GM12878 (cell line): ENCODE measurements at regions not wholly inside any gene's neighbourhood (a gene's known extent, or its start where the extent isn't known, plus 50 kb on each side); places are given as distances from the start of the nearest gene placed in this dataset.

Experiments
- ATAC-seq: fragments of 200-7000 bp; cut with Tn5 transposase; 3 replicates; pipeline ENCODE4 v1.9.1; 2020; ENCODE audit warnings: mild to moderate bottlenecking, moderate library complexity
- BruUV-seq: library from RNA; stranded (reverse); fragments of 400-500 nt; replicated peaks from 2 replicates; lab custom pipeline; 2021; lab: Mats Ljungman, UMichigan
- CTCF ChIA-PET: fragments of 300-600 bp; sonication (Branson Sonifier 250); formaldehyde crosslinking; extraction: SDS; loops from one replicate; lab custom pipeline; 2021; ENCODE audit warnings: inconsistent platforms; lab: Yijun Ruan, JAX
- POLR2A ChIA-PET: fragments of 350-600 bp; formaldehyde crosslinking; extraction: SDS; loops from one replicate; lab custom pipeline; 2021; ENCODE audit warnings: inconsistent platforms; lab: Charles Lee
- RAD21 ChIA-PET: fragments of 300-600 bp; sonication (Branson Sonifier 250); formaldehyde crosslinking; loops from one replicate; lab custom pipeline; 2023; ENCODE audit warnings: antibody characterized with exemption; ENCODE audit not compliant: unreplicated experiment; lab: Charles Lee
- SMC1A ChIA-PET: fragments of 300-600 bp; sonication (Branson Sonifier 250); formaldehyde crosslinking; loops from one replicate; lab custom pipeline; 2023; ENCODE audit not compliant: unreplicated experiment, uncharacterized antibody; lab: Charles Lee
- DNase-seq: peaks from one replicate; pipeline ENCODE4 v3.0.0-alpha.2; 2011; ENCODE audit warnings: low read depth, low spot score
- FAIRE-seq: peaks from 3 replicates; lab custom pipeline; 2011; peaks lifted over from hg19 to GRCh38; lab: Jason Lieb, UNC
- H2AFZ ChIP-seq: 2 replicates; pipeline ENCODE4 v1.6.0; 2011; ENCODE audit warnings: low read depth, low read length, control low read depth; ENCODE audit not compliant: control insufficient read depth
- H3K27ac ChIP-seq: 2 replicates; pipeline ENCODE4 v1.5.1; 2011; ENCODE audit warnings: control low read depth; ENCODE audit not compliant: control insufficient read depth, insufficient read depth
- H3K27me3 ChIP-seq, 2 experiments: replicated peaks in 1 of 2; 2 replicates each; pipeline versions ENCODE4 v1.6.0 to v1.6.1; 2011; ENCODE audit warnings: low read length in 1 of 2; ENCODE audit not compliant: control insufficient read depth in 2 of 2, insufficient read depth in 2 of 2
- H3K36me3 ChIP-seq, 2 experiments: 2 replicates each; pipeline ENCODE4 v1.5.1; 2011; ENCODE audit warnings: low read length in 1 of 2; ENCODE audit not compliant: control insufficient read depth in 2 of 2, insufficient read depth in 2 of 2
- H3K4me1 ChIP-seq: 2 replicates; pipeline ENCODE4 v1.6.1; 2011; ENCODE audit warnings: mild to moderate bottlenecking, low read length, moderate library complexity, mixed read lengths; ENCODE audit not compliant: control insufficient read depth, insufficient read depth
- H3K4me2 ChIP-seq: 2 replicates; pipeline ENCODE4 v1.6.0; 2011; ENCODE audit warnings: control low read depth; ENCODE audit not compliant: control insufficient read depth, insufficient read depth
- H3K4me3 ChIP-seq: fragments of 200-600 bp; sonication (generic); 2 replicates; pipeline ENCODE4 v1.5.1; 2016
- H3K79me2 ChIP-seq: 2 replicates; pipeline ENCODE4 v1.6.0; 2011; ENCODE audit warnings: low read length; ENCODE audit not compliant: control insufficient read depth, insufficient read depth
- H3K9ac ChIP-seq: 2 replicates; pipeline ENCODE4 v1.8.0; 2011; ENCODE audit warnings: low read length, control low read depth, mixed read lengths; ENCODE audit not compliant: control insufficient read depth, insufficient read depth
- H3K9me3 ChIP-seq: replicated peaks from 3 replicates; pipeline ENCODE4 v1.5.1; 2011; ENCODE audit warnings: mild to moderate bottlenecking, low read length; ENCODE audit not compliant: control insufficient read depth, insufficient read depth
- H4K20me1 ChIP-seq: 2 replicates; pipeline ENCODE4 v1.6.0; 2011; ENCODE audit not compliant: control insufficient read depth, insufficient read depth
- CBX3 ChIP-seq: fragments of 200-600 bp; sonication (generic); IDR thresholded peaks from 2 replicates; pipeline ENCODE4 v1.6.1; 2016; ENCODE audit warnings: low read depth, borderline replicate concordance
- CHD4 ChIP-seq: fragments of 200-600 bp; sonication (generic); IDR thresholded peaks from 2 replicates; pipeline ENCODE4 v1.6.1; 2016; ENCODE audit warnings: mild to moderate bottlenecking
- CREM ChIP-seq: IDR thresholded peaks from 2 replicates; pipeline ENCODE4 v1.6.1; 2014; ENCODE audit warnings: antibody characterized with exemption, low read depth
- EGR1 ChIP-seq, 2 experiments: IDR thresholded peaks; 1 replicate in 1 of 2; 2 replicates in 1 of 2; pipeline ENCODE4 v1.6.1; 2011 to 2012; ENCODE audit warnings: low read depth in 2 of 2, low read length in 2 of 2, borderline replicate concordance in 1 of 2, mild to moderate bottlenecking in 1 of 2, moderate library complexity in 1 of 2
- HCFC1 ChIP-seq: fragments of 150-350 bp; IDR thresholded peaks from 2 replicates; pipeline ENCODE4 v1.6.1; 2014; ENCODE audit warnings: low read length
- IKZF2 ChIP-seq, 2 experiments: fragments of 450-650 bp; IDR thresholded peaks; 2 replicates each; pipeline ENCODE4 v1.6.1; 2017; ENCODE audit warnings: mild to moderate bottlenecking in 2 of 2, moderate library complexity in 2 of 2
- MYB ChIP-seq: fragments of 150-350 bp; IDR thresholded peaks from 2 replicates; pipeline ENCODE4 v1.6.1; 2014; ENCODE audit warnings: mild to moderate bottlenecking, low read depth, low read length, borderline replicate concordance
- NFIC ChIP-seq: IDR thresholded peaks from 2 replicates; pipeline ENCODE4 v1.6.1; 2012; ENCODE audit warnings: low read depth, mild to moderate bottlenecking, inconsistent platforms, low read length, moderate library complexity
- NFXL1 ChIP-seq: fragments of 450-650 bp; IDR thresholded peaks from 2 replicates; pipeline ENCODE4 v1.6.1; 2017; ENCODE audit warnings: antibody characterized with exemption, mild to moderate bottlenecking, borderline replicate concordance
- NFYB ChIP-seq: IDR thresholded peaks from 2 replicates; pipeline ENCODE4 v1.6.1; 2011; ENCODE audit warnings: low read depth, mild to moderate bottlenecking, low read length, improper control_type of control experiment, moderate library complexity; ENCODE audit not compliant: insufficient read depth
- NR2C1 ChIP-seq: fragments of 450-650 bp; IDR thresholded peaks from 2 replicates; pipeline ENCODE4 v1.6.1; 2017; ENCODE audit warnings: antibody characterized with exemption, mild to moderate bottlenecking, moderate library complexity
- PAX8 ChIP-seq: fragments of 450-650 bp; IDR thresholded peaks from 2 replicates; pipeline ENCODE4 v1.6.1; 2017; ENCODE audit warnings: mild to moderate bottlenecking, moderate library complexity
- POLR2AphosphoS5 ChIP-seq: IDR thresholded peaks from 2 replicates; pipeline ENCODE4 v1.6.1; 2011; ENCODE audit warnings: mild to moderate bottlenecking, low read length, inconsistent platforms
- RCOR1 ChIP-seq: conservative IDR thresholded peaks from 2 replicates; pipeline ENCODE4 v1.6.1; 2012; ENCODE audit warnings: low read depth, low read length, improper control_type of control experiment
- WRNIP1 ChIP-seq: IDR thresholded peaks from 2 replicates; pipeline ENCODE4 v1.6.1; 2011; ENCODE audit warnings: low read depth, low read length, improper control_type of control experiment, borderline replicate concordance
- ZBED1 ChIP-seq: IDR thresholded peaks from 2 replicates; pipeline ENCODE4 v1.6.1; 2016; ENCODE audit warnings: borderline replicate concordance
- ZNF24 ChIP-seq: fragments of 450-650 bp; IDR thresholded peaks from 2 replicates; pipeline ENCODE4 v1.6.1; 2017; ENCODE audit warnings: antibody characterized with exemption, mild to moderate bottlenecking
- ZNF622 ChIP-seq: fragments of 450-650 bp; IDR thresholded peaks from 2 replicates; pipeline ENCODE4 v1.6.1; 2017; ENCODE audit warnings: mild to moderate bottlenecking, inconsistent platforms
- WGBS: methylation state at CpG from one replicate; pipeline ENCODE4 v1.1.6; 2016; ENCODE audit warnings: low lambda C conversion rate; ENCODE audit not compliant: insufficient replicate concordance, insufficient coverage; ENCODE audit errors: missing lambda C conversion rate; 5-methylcytosine and 5-hydroxymethylcytosine counted together
- in situ Hi-C: fragments of 300-500 bp; cut with MboI; formaldehyde crosslinking; loops from 9 replicates; pipeline ENCODE4 v1.14.3; 2018; ENCODE audit warnings: mixed read lengths
- intact Hi-C: fragments of 100-400 bp; cut with micrococcal nuclease; formaldehyde crosslinking; loops from one replicate; pipeline ENCODE4 v1.14.2; 2022; ENCODE audit not compliant: unreplicated experiment
- TF ChIP-seq, protein P1 (sequence below): fragments of 450-650 bp; IDR thresholded peaks from 2 replicates; pipeline ENCODE4 v1.6.1; 2017; ENCODE audit warnings: mild to moderate bottlenecking
- TF ChIP-seq, protein P2 (sequence below): fragments of 450-650 bp; IDR thresholded peaks from 2 replicates; pipeline ENCODE4 v1.6.1; 2016; ENCODE audit warnings: mild to moderate bottlenecking, moderate library complexity, borderline replicate concordance

DNA sequence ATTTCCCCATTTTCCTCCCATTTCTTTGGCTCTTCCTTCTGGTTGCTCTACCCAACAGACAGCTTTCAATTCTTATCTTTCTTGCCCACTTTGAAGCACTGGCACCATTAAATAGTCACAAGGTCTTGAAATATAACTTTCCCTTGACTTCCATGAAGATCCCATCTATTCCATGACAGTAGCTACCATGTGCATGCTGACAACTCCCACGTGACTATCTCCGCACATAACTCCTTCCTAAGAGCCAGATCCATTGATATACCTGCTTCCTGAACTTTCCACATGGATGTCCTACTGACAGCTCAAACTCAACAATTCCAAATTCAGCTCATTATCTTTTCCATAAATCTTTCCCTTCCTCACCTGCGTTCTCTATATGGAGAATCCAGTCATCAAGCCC lies 101.4 kb downstream of the RIN2 start:
- H3K79me2 ChIP-seq, result no peaks in the 10 kb centered on the region
- FAIRE-seq (no peak), DNase-seq (no peak), ATAC-seq (no peak)
- H3K36me3 ChIP-seq, result no peaks in the 10 kb centered on the region
- BruUV-seq, result no TSS peak
- H3K9me3 ChIP-seq, result no peaks in the 10 kb centered on the region
- WGBS, result 46% methylated on average over 3 of the region's 3 CpGs
- no peaks in the 10 kb centered on the region for H3K4me1 ChIP-seq
- no peaks in the 10 kb centered on the region for H3K27me3 ChIP-seq
- no peaks in the 10 kb centered on the region for H4K20me1 ChIP-seq
- intact Hi-C loops, result no loop called here
- no peak overlapping the region for H3K4me2 ChIP-seq
- CTCF ChIA-PET, result interaction anchor here (1.4 kb wide), 1 partner anchor 15 kb away, joined by 4 read pairs; no protein-coding TSS in a partner anchor
- RAD21 ChIA-PET, result no interaction called here
- H3K4me3 ChIP-seq, result no peak overlapping the region
- POLR2A ChIA-PET, result no interaction called here
- no peak overlapping the region for H2AFZ ChIP-seq
- no peak overlapping the region for H3K27ac ChIP-seq
- no peak overlapping the region for H3K9ac ChIP-seq
- TF ChIP-seq MYB, result no peak
- no peak for TF ChIP-seq NR2C1
- TF ChIP-seq PAX8, result no peak
- TF ChIP-seq POLR2AphosphoS5, result no peak
- TF ChIP-seq ZNF622, result no peak
- no peak for TF ChIP-seq NFIC
- TF ChIP-seq, protein P1, sequence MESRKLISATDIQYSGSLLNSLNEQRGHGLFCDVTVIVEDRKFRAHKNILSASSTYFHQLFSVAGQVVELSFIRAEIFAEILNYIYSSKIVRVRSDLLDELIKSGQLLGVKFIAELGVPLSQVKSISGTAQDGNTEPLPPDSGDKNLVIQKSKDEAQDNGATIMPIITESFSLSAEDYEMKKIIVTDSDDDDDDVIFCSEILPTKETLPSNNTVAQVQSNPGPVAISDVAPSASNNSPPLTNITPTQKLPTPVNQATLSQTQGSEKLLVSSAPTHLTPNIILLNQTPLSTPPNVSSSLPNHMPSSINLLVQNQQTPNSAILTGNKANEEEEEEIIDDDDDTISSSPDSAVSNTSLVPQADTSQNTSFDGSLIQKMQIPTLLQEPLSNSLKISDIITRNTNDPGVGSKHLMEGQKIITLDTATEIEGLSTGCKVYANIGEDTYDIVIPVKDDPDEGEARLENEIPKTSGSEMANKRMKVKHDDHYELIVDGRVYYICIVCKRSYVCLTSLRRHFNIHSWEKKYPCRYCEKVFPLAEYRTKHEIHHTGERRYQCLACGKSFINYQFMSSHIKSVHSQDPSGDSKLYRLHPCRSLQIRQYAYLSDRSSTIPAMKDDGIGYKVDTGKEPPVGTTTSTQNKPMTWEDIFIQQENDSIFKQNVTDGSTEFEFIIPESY, result no peak
- TF ChIP-seq ZNF24, result no peak
- TF ChIP-seq CBX3, result no peak
- no peak for TF ChIP-seq CREM
- TF ChIP-seq IKZF2 (IDR thresholded peaks at IDR 0.05), result no peak
- TF ChIP-seq RCOR1, result no peak
- TF ChIP-seq, protein P2, sequence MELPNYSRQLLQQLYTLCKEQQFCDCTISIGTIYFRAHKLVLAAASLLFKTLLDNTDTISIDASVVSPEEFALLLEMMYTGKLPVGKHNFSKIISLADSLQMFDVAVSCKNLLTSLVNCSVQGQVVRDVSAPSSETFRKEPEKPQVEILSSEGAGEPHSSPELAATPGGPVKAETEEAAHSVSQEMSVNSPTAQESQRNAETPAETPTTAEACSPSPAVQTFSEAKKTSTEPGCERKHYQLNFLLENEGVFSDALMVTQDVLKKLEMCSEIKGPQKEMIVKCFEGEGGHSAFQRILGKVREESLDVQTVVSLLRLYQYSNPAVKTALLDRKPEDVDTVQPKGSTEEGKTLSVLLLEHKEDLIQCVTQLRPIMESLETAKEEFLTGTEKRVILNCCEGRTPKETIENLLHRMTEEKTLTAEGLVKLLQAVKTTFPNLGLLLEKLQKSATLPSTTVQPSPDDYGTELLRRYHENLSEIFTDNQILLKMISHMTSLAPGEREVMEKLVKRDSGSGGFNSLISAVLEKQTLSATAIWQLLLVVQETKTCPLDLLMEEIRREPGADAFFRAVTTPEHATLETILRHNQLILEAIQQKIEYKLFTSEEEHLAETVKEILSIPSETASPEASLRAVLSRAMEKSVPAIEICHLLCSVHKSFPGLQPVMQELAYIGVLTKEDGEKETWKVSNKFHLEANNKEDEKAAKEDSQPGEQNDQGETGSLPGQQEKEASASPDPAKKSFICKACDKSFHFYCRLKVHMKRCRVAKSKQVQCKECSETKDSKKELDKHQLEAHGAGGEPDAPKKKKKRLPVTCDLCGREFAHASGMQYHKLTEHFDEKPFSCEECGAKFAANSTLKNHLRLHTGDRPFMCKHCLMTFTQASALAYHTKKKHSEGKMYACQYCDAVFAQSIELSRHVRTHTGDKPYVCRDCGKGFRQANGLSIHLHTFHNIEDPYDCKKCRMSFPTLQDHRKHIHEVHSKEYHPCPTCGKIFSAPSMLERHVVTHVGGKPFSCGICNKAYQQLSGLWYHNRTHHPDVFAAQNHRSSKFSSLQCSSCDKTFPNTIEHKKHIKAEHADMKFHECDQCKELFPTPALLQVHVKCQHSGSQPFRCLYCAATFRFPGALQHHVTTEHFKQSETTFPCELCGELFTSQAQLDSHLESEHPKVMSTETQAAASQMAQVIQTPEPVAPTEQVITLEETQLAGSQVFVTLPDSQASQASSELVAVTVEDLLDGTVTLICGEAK, result no peak
- TF ChIP-seq ZBED1, result no peak
- no peak for TF ChIP-seq EGR1 (IDR thresholded peaks at IDR 0.05; ENCODE audit: borderline replicate concordance in 1 of 2, low read depth in 2 of 2, low read length in 2 of 2)
- TF ChIP-seq NFYB, result no peak
- TF ChIP-seq WRNIP1, result no peak
- no peak for TF ChIP-seq NFXL1
- TF ChIP-seq CHD4, result no peak
- no peak for TF ChIP-seq HCFC1
- SMC1A ChIA-PET, result interaction anchor here (0.9 to 2.1 kb wide), 4 partner anchors 10 to 95 kb away, joined by 3 to 10 read pairs (median 3); no protein-coding TSS in a partner anchor
- in situ Hi-C loops, result no loop called here
